Liver (tissue), 3 donors: ENCODE measurements at regions not wholly inside any gene's neighbourhood (a gene's known extent, or its start where the extent isn't known, plus 50 kb on each side); places are given as distances from the start of the nearest gene placed in this dataset.

Source experiments
- GABPA ChIP-seq, 2 donors: IDR thresholded peaks in 1 of 2; conservative IDR thresholded peaks in 1 of 2; 2 replicates each; pipeline ENCODE4 v1.6.1; 2016; ENCODE audit warnings: antibody characterized with exemption in 2 of 2, mild to moderate bottlenecking in 1 of 2, moderate library complexity in 1 of 2
- JUND ChIP-seq, 2 donors: IDR thresholded peaks; 2 replicates each; pipeline ENCODE4 v1.6.1; 2016; ENCODE audit warnings: antibody characterized with exemption in 2 of 2
- RAD21 ChIP-seq, 2 donors: IDR thresholded peaks; 2 replicates each; pipeline ENCODE4 v1.6.1; 2016; ENCODE audit warnings: antibody characterized with exemption in 2 of 2, mild to moderate bottlenecking in 2 of 2
- YY1 ChIP-seq: IDR thresholded peaks from 2 replicates; pipeline ENCODE4 v1.6.1; 2016; ENCODE audit warnings: antibody characterized with exemption, mild to moderate bottlenecking
- ZBTB33 ChIP-seq: IDR thresholded peaks from 2 replicates; pipeline ENCODE4 v1.6.1; 2016; ENCODE audit warnings: antibody characterized with exemption
- TF ChIP-seq, protein P1 (sequence below): fragments of 150-350 bp; IDR thresholded peaks from 2 replicates; pipeline ENCODE4 v1.5.1; 2017; ENCODE audit warnings: improper control_type of control experiment, low read depth, low read length; ENCODE audit not compliant: missing input control
- TF ChIP-seq, protein P2 (sequence below): IDR thresholded peaks from 2 replicates; pipeline ENCODE4 v1.6.1; 2016; ENCODE audit warnings: antibody characterized with exemption
- TF ChIP-seq, protein P3 (sequence below): IDR thresholded peaks from 2 replicates; pipeline ENCODE4 v1.6.1; 2016; ENCODE audit warnings: antibody characterized with exemption
- donor health status: healthy.
- donor health status: healthy.

DNA sequence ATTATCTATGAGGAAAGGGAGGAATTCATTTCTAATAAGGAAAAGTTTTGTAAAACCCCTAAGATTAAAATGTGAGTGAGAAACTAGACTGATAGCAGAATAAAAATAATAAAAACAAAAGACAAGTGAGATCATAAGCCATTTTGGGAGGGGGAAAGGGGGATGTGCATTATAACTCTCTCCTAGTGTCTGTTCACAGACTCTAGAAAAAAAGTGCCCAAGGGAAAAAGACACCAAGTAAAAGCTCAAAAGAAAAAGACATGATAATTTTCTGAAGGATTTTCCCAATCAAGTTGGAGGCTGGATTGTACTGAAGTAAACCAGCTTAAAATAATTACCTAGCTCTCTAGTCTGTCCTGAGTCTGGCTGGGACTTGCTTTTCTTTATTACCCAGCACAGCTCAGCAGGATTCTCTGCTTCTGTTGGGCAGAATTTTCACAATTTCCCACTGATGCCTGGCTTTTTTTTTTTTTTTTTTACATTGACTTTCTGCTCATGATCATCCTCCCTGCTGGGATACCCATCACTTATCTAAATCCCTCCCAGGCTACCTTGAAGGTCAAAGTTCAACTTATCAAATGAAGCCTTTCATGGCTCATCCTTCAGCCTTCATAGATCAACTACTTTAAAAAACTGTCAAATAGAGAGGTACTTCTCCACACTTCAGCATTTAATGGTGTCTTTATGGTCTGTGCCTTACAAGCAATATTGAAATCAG is 124.2 kb upstream of the KCNJ16 start:
- TF ChIP-seq, protein P1, sequence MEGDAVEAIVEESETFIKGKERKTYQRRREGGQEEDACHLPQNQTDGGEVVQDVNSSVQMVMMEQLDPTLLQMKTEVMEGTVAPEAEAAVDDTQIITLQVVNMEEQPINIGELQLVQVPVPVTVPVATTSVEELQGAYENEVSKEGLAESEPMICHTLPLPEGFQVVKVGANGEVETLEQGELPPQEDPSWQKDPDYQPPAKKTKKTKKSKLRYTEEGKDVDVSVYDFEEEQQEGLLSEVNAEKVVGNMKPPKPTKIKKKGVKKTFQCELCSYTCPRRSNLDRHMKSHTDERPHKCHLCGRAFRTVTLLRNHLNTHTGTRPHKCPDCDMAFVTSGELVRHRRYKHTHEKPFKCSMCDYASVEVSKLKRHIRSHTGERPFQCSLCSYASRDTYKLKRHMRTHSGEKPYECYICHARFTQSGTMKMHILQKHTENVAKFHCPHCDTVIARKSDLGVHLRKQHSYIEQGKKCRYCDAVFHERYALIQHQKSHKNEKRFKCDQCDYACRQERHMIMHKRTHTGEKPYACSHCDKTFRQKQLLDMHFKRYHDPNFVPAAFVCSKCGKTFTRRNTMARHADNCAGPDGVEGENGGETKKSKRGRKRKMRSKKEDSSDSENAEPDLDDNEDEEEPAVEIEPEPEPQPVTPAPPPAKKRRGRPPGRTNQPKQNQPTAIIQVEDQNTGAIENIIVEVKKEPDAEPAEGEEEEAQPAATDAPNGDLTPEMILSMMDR = no peak
- no peak for TF ChIP-seq RAD21 (IDR thresholded peaks at IDR 0.05)
- no peak for TF ChIP-seq GABPA (IDR thresholded peaks at IDR 0.05 in 1 of 2, conservative IDR thresholded peaks at IDR 0.05 in 1 of 2)
- TF ChIP-seq, protein P2, sequence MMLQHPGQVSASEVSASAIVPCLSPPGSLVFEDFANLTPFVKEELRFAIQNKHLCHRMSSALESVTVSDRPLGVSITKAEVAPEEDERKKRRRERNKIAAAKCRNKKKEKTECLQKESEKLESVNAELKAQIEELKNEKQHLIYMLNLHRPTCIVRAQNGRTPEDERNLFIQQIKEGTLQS = no peak
- TF ChIP-seq JUND (IDR thresholded peaks at IDR 0.05) = no peak
- no peak for TF ChIP-seq YY1
- no peak for TF ChIP-seq ZBTB33
- TF ChIP-seq, protein P3, sequence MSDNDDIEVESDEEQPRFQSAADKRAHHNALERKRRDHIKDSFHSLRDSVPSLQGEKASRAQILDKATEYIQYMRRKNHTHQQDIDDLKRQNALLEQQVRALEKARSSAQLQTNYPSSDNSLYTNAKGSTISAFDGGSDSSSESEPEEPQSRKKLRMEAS = no peak
